ENCODE measurements at regions not wholly inside any gene's neighbourhood (a gene's known extent, or its start where the extent isn't known, plus 50 kb on each side); places are given as distances from the start of the nearest gene placed in this dataset.

DNA sequence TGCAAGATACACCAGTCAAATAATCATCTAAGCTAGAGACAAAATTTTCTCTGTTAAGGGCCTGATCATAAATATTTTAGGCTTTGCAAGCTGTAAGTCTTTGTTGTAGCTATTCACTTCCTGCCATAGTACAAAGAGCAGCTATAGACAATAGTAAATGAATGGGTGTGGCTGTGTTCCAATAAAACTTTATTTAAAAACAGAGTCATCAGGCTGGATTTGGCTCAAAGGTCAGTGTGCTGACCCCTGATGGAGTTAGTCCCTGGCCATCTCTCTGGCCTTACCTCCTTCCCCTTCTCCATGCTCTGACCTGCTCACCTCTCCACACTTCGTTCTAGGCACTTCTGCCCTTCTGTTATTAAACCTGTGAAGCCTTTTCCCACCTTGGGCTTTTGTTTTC, 86.0 kb downstream of the DRD1 start:
- no peak for TF ChIP-seq POLR2A (IDR thresholded peaks at IDR 0.05)
- TF ChIP-seq, protein P1, sequence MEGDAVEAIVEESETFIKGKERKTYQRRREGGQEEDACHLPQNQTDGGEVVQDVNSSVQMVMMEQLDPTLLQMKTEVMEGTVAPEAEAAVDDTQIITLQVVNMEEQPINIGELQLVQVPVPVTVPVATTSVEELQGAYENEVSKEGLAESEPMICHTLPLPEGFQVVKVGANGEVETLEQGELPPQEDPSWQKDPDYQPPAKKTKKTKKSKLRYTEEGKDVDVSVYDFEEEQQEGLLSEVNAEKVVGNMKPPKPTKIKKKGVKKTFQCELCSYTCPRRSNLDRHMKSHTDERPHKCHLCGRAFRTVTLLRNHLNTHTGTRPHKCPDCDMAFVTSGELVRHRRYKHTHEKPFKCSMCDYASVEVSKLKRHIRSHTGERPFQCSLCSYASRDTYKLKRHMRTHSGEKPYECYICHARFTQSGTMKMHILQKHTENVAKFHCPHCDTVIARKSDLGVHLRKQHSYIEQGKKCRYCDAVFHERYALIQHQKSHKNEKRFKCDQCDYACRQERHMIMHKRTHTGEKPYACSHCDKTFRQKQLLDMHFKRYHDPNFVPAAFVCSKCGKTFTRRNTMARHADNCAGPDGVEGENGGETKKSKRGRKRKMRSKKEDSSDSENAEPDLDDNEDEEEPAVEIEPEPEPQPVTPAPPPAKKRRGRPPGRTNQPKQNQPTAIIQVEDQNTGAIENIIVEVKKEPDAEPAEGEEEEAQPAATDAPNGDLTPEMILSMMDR (IDR thresholded peaks at IDR 0.05), result no peak

Data from esophagus squamous epithelium (tissue), 4 donors.